Activated naive CD4-positive, alpha-beta T cell treated with anti-CD3 and anti-CD28 coated beads, Interleukin-2, amount 50 U/mL, for 24 hours (primary cell): ENCODE measurements at regions not wholly inside any gene's neighbourhood (a gene's known extent, or its start where the extent isn't known, plus 50 kb on each side); places are given as distances from the start of the nearest gene placed in this dataset.
"Not testable (repeated sequence)": the region's sequence is repeated elsewhere in the genome, so short reads cannot be mapped to it uniquely, and the experiment has no call there.

Experiments
- H3K27ac Mint-ChIP-seq: one replicate; pipeline ENCODE4 v1.8.0; 2021; ENCODE audit warnings: mild to moderate bottlenecking, mixed read lengths
- H3K27me3 Mint-ChIP-seq: one replicate; pipeline ENCODE4 v1.8.0; 2021; ENCODE audit warnings: mixed read lengths
- H3K36me3 Mint-ChIP-seq: one replicate; pipeline ENCODE4 v1.8.0; 2021; ENCODE audit warnings: mixed read lengths
- H3K4me1 Mint-ChIP-seq: one replicate; pipeline ENCODE4 v1.8.0; 2021; ENCODE audit warnings: mixed read lengths
- H3K4me3 Mint-ChIP-seq: one replicate; pipeline ENCODE4 v1.8.0; 2021; ENCODE audit warnings: mild to moderate bottlenecking, mixed read lengths
- H3K9me3 Mint-ChIP-seq: one replicate; pipeline ENCODE4 v1.8.0; 2021; ENCODE audit warnings: mixed read lengths

DNA sequence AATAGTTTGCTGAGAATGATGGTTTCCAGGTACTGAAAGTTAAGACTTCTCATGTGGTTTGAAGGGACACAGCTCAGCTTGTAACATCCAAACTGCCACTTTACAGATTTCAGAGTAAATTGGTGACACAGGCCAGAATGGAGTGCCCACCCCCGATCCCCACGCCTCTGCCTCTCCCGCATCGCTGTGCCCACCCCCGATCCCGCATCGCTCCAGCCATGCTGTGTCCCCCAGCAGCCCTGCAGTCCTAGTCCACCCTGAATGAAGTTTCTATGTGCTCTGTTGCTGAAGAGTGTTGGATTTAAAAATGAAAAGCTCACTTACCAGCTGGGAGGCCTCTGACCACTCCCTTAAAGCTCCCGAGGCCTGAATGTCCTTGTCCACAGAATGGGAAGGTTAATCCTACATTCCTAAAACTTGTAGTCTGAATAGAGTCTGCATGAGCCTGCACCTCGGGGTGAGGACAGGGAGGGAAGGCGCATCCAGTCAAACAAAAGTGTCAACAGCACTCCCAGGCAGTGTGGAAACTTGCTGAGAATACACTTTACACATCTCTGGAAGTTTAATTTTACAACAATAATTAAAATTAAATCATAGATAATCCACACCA is 176.4 kb upstream of the ID2 start:
- Mint-ChIP-seq H3K27ac (no peak overlapping the region), H3K9me3 (peaks cover 4% of the 10 kb centered on the region), H3K4me1 (no peaks in the 10 kb centered on the region), H3K4me3 (no peak overlapping the region), H3K36me3 (no peaks in the 10 kb centered on the region), H3K27me3 (no peaks in the 10 kb centered on the region)

GRCh38 chr2:8506746-8507145 is 175.1 kb upstream of the ID2 start:
- no peak overlapping the region for H3K4me3 Mint-ChIP-seq
- H3K9me3 Mint-ChIP-seq = peaks cover 4% of the 10 kb centered on the region
- no peak overlapping the region for H3K27ac Mint-ChIP-seq
- H3K27me3 Mint-ChIP-seq = no peaks in the 10 kb centered on the region
- H3K36me3 Mint-ChIP-seq = no peaks in the 10 kb centered on the region
- H3K4me1 Mint-ChIP-seq = no peaks in the 10 kb centered on the region

DNA sequence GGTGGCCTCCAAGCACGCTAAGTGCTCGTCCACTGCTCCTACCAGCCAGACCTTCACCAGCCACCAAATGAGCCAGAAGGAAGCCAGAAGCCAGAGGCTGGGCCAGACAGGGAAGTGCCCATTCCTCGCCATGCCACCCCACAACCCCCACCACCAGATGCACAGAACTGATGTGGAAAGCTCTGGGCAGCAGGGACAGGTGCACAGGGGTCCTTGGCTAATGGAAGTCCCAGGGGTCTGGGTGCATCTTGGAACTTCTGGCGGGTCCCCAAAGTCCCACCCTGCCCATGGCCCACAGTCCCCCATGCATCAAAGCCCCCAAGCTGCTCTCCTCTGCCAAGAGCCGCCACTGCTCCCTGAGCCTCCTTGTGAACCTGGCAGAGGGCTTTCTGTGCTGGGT is 173.1 kb upstream of the ID2 start:
- peaks cover 6% of the 10 kb centered on the region for H3K4me1 Mint-ChIP-seq
- no peak overlapping the region for H3K27ac Mint-ChIP-seq
- H3K36me3 Mint-ChIP-seq = peaks cover 5% of the 10 kb centered on the region

GRCh38 chr2:8509621-8510020 is 172.2 kb upstream of the ID2 start:
- Mint-ChIP-seq H3K9me3 (peaks cover 4% of the 10 kb centered on the region), H3K4me3 (no peak overlapping the region), H3K27ac (no peak overlapping the region), H3K36me3 (peaks cover 8% of the 10 kb centered on the region), H3K27me3 (no peaks in the 10 kb centered on the region), H3K4me1 (peaks cover 12% of the 10 kb centered on the region)

More for the DNA sequence above, 173.1 kb upstream of the ID2 start:
- Mint-ChIP-seq H3K4me3 (no peak overlapping the region), H3K27me3 (no peaks in the 10 kb centered on the region), H3K9me3 (peaks cover 4% of the 10 kb centered on the region)

GRCh38 chr2:8510055-8510454 is 171.8 kb upstream of the ID2 start:
- not testable (repeated sequence) for H3K4me3 Mint-ChIP-seq, H3K27me3 Mint-ChIP-seq, H3K9me3 Mint-ChIP-seq, H3K36me3 Mint-ChIP-seq, H3K27ac Mint-ChIP-seq
- peaks cover 17% of the 10 kb centered on the region for H3K4me1 Mint-ChIP-seq

DNA sequence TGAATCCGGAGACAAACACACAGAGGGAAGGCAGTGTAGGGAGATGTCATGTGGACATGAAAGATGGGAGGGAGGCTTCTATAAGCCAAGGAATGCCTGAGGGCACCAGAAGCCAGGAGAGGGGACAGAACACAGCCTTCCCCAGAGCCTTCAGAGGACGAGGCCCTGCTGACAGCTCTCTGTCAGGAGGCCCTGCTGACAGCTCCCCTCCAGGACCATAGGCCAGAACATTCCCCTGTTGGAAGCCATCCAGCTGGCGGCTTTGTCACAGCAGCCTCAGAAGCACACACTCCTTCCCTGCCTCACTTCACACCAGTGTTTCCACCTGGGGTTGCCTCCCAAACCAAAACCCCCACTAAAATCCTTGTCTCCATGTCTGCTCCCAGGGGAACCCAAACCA is 171.3 kb upstream of the ID2 start:
- Mint-ChIP-seq H3K4me1 (peaks cover 21% of the 10 kb centered on the region), H3K4me3 (no peak overlapping the region)

GRCh38 chr2:8511868-8512612 is 169.8 kb upstream of the ID2 start:
- peaks cover 8% of the 10 kb centered on the region for H3K36me3 Mint-ChIP-seq
- H3K27me3 Mint-ChIP-seq = no peaks in the 10 kb centered on the region
- peak overlapping the region; percentile 63 for H3K27ac Mint-ChIP-seq
- peaks cover 4% of the 10 kb centered on the region for H3K9me3 Mint-ChIP-seq
- H3K4me1 Mint-ChIP-seq = peaks cover 31% of the 10 kb centered on the region
- no peak overlapping the region for H3K4me3 Mint-ChIP-seq

More for the DNA sequence above, 171.3 kb upstream of the ID2 start:
- no peak overlapping the region for H3K27ac Mint-ChIP-seq
- H3K9me3 Mint-ChIP-seq = peaks cover 4% of the 10 kb centered on the region
- H3K36me3 Mint-ChIP-seq = peaks cover 8% of the 10 kb centered on the region
- no peaks in the 10 kb centered on the region for H3K27me3 Mint-ChIP-seq

DNA sequence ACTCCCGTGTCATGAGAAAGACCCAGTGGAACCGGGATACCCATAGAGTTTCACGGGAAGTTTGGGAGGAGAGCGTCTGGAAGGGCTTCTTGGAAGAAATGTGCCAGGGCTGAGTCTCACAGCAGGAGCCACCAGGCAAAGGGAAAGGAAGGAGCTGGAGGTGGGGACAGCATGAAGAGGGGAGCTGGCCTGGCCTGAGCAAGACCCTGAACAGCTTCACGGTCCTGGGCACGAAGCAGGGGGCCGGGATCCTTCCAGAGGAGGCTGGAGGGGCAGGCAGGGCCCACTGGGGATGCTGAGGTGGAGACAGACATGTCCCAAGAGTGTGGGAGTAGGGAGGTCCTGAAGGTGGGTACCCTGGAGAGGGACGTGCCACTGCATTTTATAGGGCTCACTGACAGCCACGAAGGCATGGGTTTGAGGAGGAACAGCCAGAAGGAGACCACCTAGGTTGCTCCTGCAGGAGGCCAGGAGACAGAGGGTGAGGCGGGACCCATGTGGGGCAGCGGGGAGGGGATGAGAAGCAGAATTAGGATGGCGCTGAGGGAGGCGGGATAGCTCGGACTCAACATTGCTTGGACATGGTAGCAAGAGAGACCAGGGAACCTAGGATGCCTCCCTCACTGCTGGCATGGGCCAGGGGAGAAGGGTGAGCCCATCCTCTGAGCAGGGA is 168.1 kb upstream of the ID2 start:
- H3K4me3 Mint-ChIP-seq = peak overlapping the region; percentile 38
- peaks cover 31% of the 10 kb centered on the region for H3K4me1 Mint-ChIP-seq
- H3K36me3 Mint-ChIP-seq = peaks cover 8% of the 10 kb centered on the region
- H3K27me3 Mint-ChIP-seq = no peaks in the 10 kb centered on the region
- peak overlapping the region; percentile 75 for H3K27ac Mint-ChIP-seq
- peaks cover 4% of the 10 kb centered on the region for H3K9me3 Mint-ChIP-seq

- Mint-ChIP-seq H3K4me3 (no peak overlapping the region), H3K27me3 (no peaks in the 10 kb centered on the region), H3K36me3 (peaks cover 8% of the 10 kb centered on the region), H3K9me3 (peaks cover 4% of the 10 kb centered on the region), H3K27ac (peak overlapping the region; percentile 63), H3K4me1 (peaks cover 34% of the 10 kb centered on the region)
Measured at GRCh38 chr2:8514274-8514662, 167.6 kb upstream of the ID2 start.

DNA sequence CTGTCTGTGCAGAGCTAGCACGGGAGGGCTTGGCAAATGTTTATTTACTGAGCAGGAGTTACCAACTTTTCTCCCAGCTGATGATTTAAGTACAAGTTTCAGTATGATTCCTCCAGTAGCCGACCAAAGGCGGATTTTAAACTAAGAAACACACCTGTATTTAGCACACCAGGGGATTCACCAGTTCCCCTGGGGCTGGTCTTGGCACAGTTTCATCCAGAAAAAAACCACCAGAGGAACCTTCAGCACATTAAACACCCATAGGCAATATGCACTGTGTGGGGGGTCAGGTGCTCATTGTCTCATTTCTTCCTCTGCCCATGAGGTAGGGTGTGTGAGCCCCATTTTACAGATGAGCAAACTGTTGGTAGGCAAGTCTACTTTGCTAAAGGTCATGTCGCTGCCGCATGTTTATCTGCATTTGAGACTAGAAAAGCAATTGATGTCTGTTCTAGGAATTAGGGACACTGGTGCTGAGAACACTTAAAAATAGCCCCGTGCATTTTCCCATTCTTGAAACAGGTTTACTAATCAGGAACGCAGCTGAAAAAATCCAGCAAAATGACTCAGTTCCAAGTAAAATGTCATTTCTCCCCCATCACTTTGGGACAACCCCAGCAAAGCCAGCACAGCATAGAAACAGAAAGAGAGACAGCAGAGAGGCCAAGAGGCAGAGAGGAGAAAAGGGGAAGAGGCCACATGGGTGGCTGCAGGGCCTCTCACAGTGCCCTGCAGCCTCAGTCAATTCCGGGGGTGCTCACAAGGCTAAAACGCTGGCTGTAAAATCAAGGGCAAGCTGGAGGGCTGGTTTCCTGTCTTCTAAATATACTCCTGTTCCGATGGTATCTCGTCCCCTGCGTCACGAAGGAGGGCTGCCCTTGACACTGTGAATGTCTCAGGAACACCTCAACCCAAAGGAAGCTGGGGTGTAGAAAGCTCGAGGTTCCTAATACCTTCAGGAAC is 166.8 kb upstream of the ID2 start:
- Mint-ChIP-seq H3K27me3 (no peaks in the 10 kb centered on the region), H3K9me3 (no peaks in the 10 kb centered on the region), H3K4me3 (peak overlapping the region; percentile 19), H3K4me1 (peaks cover 34% of the 10 kb centered on the region), H3K36me3 (peaks cover 8% of the 10 kb centered on the region), H3K27ac (peak overlapping the region; percentile 63)

- no peaks in the 10 kb centered on the region for H3K27me3 Mint-ChIP-seq
Measured at GRCh38 chr2:8515864-8516533, 165.9 kb upstream of the ID2 start.

DNA sequence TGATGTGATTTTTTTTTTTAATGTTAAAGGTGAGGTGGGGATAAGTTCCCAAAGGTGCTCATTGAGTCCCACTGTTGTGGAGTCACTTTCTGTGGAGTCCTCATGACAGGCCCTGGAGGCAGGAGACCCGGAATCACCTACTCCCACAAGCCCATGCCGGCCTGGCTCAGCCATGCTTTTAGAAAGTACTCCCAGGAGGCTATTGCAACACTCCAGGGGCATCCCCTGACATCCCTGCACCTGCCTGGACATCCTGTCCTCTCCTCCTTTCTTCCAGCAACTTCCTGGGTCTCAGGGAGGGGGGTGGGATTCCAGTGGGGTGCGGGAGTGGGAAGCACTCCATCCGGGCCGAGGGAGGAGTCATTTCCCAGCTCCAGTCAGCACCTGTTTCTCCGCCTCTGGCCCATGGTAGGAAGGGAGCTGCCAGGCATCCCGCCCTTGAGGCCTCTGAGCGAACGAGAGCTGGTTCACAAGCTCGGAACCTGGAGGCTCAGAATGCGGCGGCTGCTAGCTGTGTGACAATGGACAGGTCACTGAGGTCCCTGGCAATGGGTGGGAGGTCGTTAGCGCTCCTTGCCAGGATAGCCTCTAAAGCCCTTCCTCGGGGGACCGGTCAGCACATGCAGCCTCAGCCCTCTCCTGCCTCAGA is 163.9 kb upstream of the ID2 start:
- Mint-ChIP-seq H3K4me3 (no peak overlapping the region), H3K4me1 (peaks cover 46% of the 10 kb centered on the region), H3K9me3 (no peaks in the 10 kb centered on the region), H3K27me3 (no peaks in the 10 kb centered on the region), H3K36me3 (peaks cover 8% of the 10 kb centered on the region), H3K27ac (no peak overlapping the region)

More at GRCh38 chr2:8515864-8516533, 165.9 kb upstream of the ID2 start:
- H3K27ac Mint-ChIP-seq = peak overlapping the region; percentile 66
- H3K36me3 Mint-ChIP-seq = peaks cover 8% of the 10 kb centered on the region
- H3K9me3 Mint-ChIP-seq = no peaks in the 10 kb centered on the region
- no peak overlapping the region for H3K4me3 Mint-ChIP-seq
- peaks cover 34% of the 10 kb centered on the region for H3K4me1 Mint-ChIP-seq

- Mint-ChIP-seq H3K4me3 (no peak overlapping the region), H3K36me3 (peaks cover 3% of the 10 kb centered on the region), H3K9me3 (no peaks in the 10 kb centered on the region), H3K27me3 (no peaks in the 10 kb centered on the region), H3K27ac (no peak overlapping the region), H3K4me1 (peaks cover 43% of the 10 kb centered on the region)
Measured at GRCh38 chr2:8518979-8519668, 162.7 kb upstream of the ID2 start.

DNA sequence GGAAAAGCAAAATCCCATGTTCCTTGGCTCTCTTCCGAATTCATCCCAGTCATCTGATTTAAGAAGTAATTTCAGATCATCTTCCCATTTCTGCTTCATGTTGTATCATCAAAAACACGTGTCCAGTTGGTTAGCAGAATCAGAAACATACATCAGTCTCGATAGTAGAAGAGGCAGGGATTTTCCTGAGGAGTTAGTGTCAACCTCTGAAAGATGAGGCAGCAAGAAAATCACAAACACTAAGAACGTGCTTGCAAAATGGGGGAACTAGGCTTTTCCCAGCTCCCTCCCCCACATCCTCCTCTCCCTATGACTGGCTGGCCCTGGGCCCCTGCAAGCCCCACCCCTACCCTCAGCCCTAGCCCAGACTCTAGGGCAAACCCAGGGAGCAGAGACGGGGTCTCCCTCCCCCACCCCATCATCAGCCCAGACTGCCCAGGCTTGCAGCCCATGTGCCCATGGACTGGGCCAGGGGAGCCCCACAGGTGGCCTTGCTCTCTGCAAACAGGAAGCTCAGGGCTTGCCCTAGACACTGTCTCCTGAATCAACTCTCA is 161.0 kb upstream of the ID2 start:
- Mint-ChIP-seq H3K27me3 (no peaks in the 10 kb centered on the region), H3K4me1 (peaks cover 28% of the 10 kb centered on the region), H3K27ac (no peak overlapping the region), H3K9me3 (no peaks in the 10 kb centered on the region), H3K36me3 (no peaks in the 10 kb centered on the region), H3K4me3 (no peak overlapping the region)
